ENCODE measurements at regions not wholly inside any gene's neighbourhood (a gene's known extent, or its start where the extent isn't known, plus 50 kb on each side); places are given as distances from the start of the nearest gene placed in this dataset.

- Histone ChIP-seq H3F3A (ENCODE audit: low read depth) (no peaks in the 10 kb centered on the region), H3K27me3 (no peaks in the 10 kb centered on the region), H3K27ac (no peak overlapping the region), H3K4me3 (no peak overlapping the region), H3K4me2 (no peak overlapping the region), H3K9me3 (ENCODE audit: low read depth) (no peaks in the 10 kb centered on the region), H2AFZ (replicated peaks) (no peak overlapping the region), H3K9ac (no peak overlapping the region), H3K4me1 (no peaks in the 10 kb centered on the region), H4K20me1 (ENCODE audit: low read depth) (no peaks in the 10 kb centered on the region), H3K79me2 (ENCODE audit: low read depth) (no peaks in the 10 kb centered on the region), H3K36me3 (no peaks in the 10 kb centered on the region)
- H3K27me3 Mint-ChIP-seq (ENCODE audit: insufficient read depth, low read depth), result no peaks in the 10 kb centered on the region
- H3K27ac Mint-ChIP-seq, result no peak overlapping the region
- H3K9me3 Mint-ChIP-seq, result peaks cover 2% of the 10 kb centered on the region
- H3K36me3 Mint-ChIP-seq, result no peaks in the 10 kb centered on the region
- H3K4me1 Mint-ChIP-seq, result no peaks in the 10 kb centered on the region
- no peak for DNase-seq (ENCODE audit: low spot score)
- TF ChIP-seq EZH2 (IDR thresholded peaks at IDR 0.05), result no peak
- no peak for TF ChIP-seq EZH2phosphoT487 (IDR thresholded peaks at IDR 0.05)
- TF ChIP-seq, protein P1, sequence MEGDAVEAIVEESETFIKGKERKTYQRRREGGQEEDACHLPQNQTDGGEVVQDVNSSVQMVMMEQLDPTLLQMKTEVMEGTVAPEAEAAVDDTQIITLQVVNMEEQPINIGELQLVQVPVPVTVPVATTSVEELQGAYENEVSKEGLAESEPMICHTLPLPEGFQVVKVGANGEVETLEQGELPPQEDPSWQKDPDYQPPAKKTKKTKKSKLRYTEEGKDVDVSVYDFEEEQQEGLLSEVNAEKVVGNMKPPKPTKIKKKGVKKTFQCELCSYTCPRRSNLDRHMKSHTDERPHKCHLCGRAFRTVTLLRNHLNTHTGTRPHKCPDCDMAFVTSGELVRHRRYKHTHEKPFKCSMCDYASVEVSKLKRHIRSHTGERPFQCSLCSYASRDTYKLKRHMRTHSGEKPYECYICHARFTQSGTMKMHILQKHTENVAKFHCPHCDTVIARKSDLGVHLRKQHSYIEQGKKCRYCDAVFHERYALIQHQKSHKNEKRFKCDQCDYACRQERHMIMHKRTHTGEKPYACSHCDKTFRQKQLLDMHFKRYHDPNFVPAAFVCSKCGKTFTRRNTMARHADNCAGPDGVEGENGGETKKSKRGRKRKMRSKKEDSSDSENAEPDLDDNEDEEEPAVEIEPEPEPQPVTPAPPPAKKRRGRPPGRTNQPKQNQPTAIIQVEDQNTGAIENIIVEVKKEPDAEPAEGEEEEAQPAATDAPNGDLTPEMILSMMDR (IDR thresholded peaks at IDR 0.05), result no peak
- no peak overlapping the region for H3K4me3 Mint-ChIP-seq
These were observed 884.4 kb upstream of the CNTN5 start for GRCh38 chr11:98136357-98136756.

DNA sequence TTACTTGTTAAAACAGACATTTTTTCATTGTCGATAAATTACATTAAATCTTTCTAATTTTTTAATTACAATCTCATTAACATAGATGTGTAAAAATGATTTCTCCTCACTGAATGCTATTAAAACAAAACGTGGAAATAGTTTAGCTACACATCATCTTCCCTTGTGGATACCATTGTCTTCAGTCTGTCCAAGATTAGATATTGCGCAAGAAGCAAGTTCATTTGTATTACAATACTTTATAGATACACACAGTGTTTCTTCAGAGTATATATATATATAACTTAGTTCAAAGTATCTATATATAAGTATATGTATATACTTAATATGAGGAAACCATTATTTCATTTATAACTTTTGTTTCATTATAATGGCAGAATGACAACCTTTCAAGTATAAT lies 883.3 kb upstream of the CNTN5 start:
- no peak overlapping the region for H3K27ac Mint-ChIP-seq
- Histone ChIP-seq H3F3A (ENCODE audit: low read depth) (no peaks in the 10 kb centered on the region), H3K27ac (no peak overlapping the region), H3K9me3 (ENCODE audit: low read depth) (no peaks in the 10 kb centered on the region), H3K9ac (no peak overlapping the region), H3K36me3 (no peaks in the 10 kb centered on the region), H3K4me3 (no peak overlapping the region), H2AFZ (replicated peaks) (no peak overlapping the region), H3K4me2 (no peak overlapping the region), H4K20me1 (ENCODE audit: low read depth) (no peaks in the 10 kb centered on the region), H3K4me1 (no peaks in the 10 kb centered on the region), H3K27me3 (no peaks in the 10 kb centered on the region), H3K79me2 (ENCODE audit: low read depth) (no peaks in the 10 kb centered on the region)
- peaks cover 2% of the 10 kb centered on the region for H3K9me3 Mint-ChIP-seq
- no peaks in the 10 kb centered on the region for H3K36me3 Mint-ChIP-seq
- H3K4me3 Mint-ChIP-seq, result no peak overlapping the region
- TF ChIP-seq, protein P1 (IDR thresholded peaks at IDR 0.05), result no peak
- TF ChIP-seq EZH2phosphoT487 (IDR thresholded peaks at IDR 0.05) (no peak), EZH2 (IDR thresholded peaks at IDR 0.05) (no peak)
- DNase-seq (ENCODE audit: low spot score), result no peak
- no peaks in the 10 kb centered on the region for H3K27me3 Mint-ChIP-seq (ENCODE audit: insufficient read depth, low read depth)
- no peaks in the 10 kb centered on the region for H3K4me1 Mint-ChIP-seq

DNA sequence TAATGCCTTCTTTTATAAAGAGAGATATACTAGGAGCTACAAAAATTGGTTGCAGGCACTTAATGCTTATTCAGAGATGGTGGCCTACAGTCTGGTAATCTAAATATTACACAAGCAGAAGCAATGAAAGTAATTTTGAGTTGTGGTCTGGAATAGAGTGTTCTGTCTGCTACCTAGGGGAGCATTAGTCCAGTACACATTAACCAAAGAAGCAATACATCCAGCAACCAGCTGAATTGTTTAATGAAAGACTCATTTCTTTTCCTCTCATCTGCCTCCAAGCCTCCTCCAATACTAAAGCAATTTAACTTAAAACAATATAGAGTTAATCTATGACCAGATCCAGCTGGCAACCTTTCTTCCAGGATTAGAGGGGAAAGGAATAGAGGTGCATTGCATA lies 877.1 kb upstream of the CNTN5 start:
- Histone ChIP-seq H3K36me3 (no peaks in the 10 kb centered on the region), H3K9ac (no peak overlapping the region), H3K9me3 (ENCODE audit: low read depth) (no peaks in the 10 kb centered on the region), H3K27ac (no peak overlapping the region), H3K27me3 (no peaks in the 10 kb centered on the region), H3K4me1 (no peaks in the 10 kb centered on the region), H3K79me2 (ENCODE audit: low read depth) (no peaks in the 10 kb centered on the region), H4K20me1 (ENCODE audit: low read depth) (no peaks in the 10 kb centered on the region), H3K4me2 (no peak overlapping the region), H3F3A (ENCODE audit: low read depth) (no peaks in the 10 kb centered on the region), H3K4me3 (no peak overlapping the region), H2AFZ (replicated peaks) (no peak overlapping the region)
- no peaks in the 10 kb centered on the region for H3K4me1 Mint-ChIP-seq
- no peak overlapping the region for H3K4me3 Mint-ChIP-seq
- H3K36me3 Mint-ChIP-seq, result no peaks in the 10 kb centered on the region
- no peak overlapping the region for H3K27ac Mint-ChIP-seq
- H3K9me3 Mint-ChIP-seq, result peaks cover 5% of the 10 kb centered on the region
- DNase-seq (ENCODE audit: low spot score), result no peak
- peaks cover 2% of the 10 kb centered on the region for H3K27me3 Mint-ChIP-seq (ENCODE audit: insufficient read depth, low read depth)
- TF ChIP-seq EZH2 (IDR thresholded peaks at IDR 0.05) (no peak), EZH2phosphoT487 (IDR thresholded peaks at IDR 0.05) (no peak)
- TF ChIP-seq, protein P1 (IDR thresholded peaks at IDR 0.05), result no peak
